IMR-90 (cell line): ENCODE measurements at regions not wholly inside any gene's neighbourhood (a gene's known extent, or its start where the extent isn't known, plus 50 kb on each side); places are given as distances from the start of the nearest gene placed in this dataset.

ENCODE experiments used
- ATAC-seq: fragments of 200-7000 bp; cut with Tn5 transposase; 2 replicates; pipeline ENCODE4 v1.9.1; 2020; ENCODE audit warnings: low read depth, mild to moderate bottlenecking, moderate library complexity
- BruUV-seq: library from RNA; stranded (reverse); fragments of 400-500 nt; replicated peaks from 2 replicates; lab custom pipeline; 2021; lab: Mats Ljungman, UMichigan
- CTCF ChIA-PET: fragments of 300-600 bp; formaldehyde crosslinking; extraction: SDS; loops from one replicate; lab custom pipeline; 2021; ENCODE audit warnings: antibody characterized with exemption; lab: Yijun Ruan, JAX
- POLR2A ChIA-PET: fragments of 300-600 bp; sonication (Branson Sonifier 250); formaldehyde crosslinking; loops from one replicate; lab custom pipeline; 2022; ENCODE audit warnings: antibody characterized with exemption; ENCODE audit not compliant: unreplicated experiment; lab: Charles Lee
- DNase-seq: peaks from one replicate; pipeline ENCODE4 v3.0.0; 2013
- H2AFZ ChIP-seq: replicated peaks from 2 replicates; pipeline ENCODE3; 2013; ENCODE audit warnings: low read length, mild to moderate bottlenecking; ENCODE audit not compliant: poor library complexity
- H2AK5ac ChIP-seq: 2 replicates; pipeline ENCODE4 v1.6.1; 2013; ENCODE audit warnings: low read depth, low read length, inconsistent platforms
- H2AK9ac ChIP-seq: replicated peaks from 2 replicates; pipeline ENCODE3; 2013; ENCODE audit warnings: mild to moderate bottlenecking, low read depth, low read length, moderate library complexity; ENCODE audit not compliant: poor library complexity
- H2BK120ac ChIP-seq: 2 replicates; pipeline ENCODE4 v1.6.1; 2013; ENCODE audit warnings: low read depth, low read length, inconsistent platforms
- H2BK15ac ChIP-seq: 3 replicates; pipeline ENCODE4 v1.6.1; 2013; ENCODE audit warnings: low read depth, low read length, inconsistent platforms
- H2BK20ac ChIP-seq: 2 replicates; pipeline ENCODE4 v1.6.1; 2013; ENCODE audit warnings: low read depth, mild to moderate bottlenecking, inconsistent platforms, low read length, moderate library complexity
- H2BK5ac ChIP-seq: 2 replicates; pipeline ENCODE4 v1.6.1; 2013; ENCODE audit warnings: mild to moderate bottlenecking, low read depth, low read length, inconsistent platforms; ENCODE audit not compliant: poor library complexity, severe bottlenecking
- H3K14ac ChIP-seq: replicated peaks from 2 replicates; pipeline ENCODE4 v1.6.1; 2013; ENCODE audit warnings: low read depth, low read length, inconsistent platforms
- H3K18ac ChIP-seq: 2 replicates; pipeline ENCODE4 v1.6.1; 2013; ENCODE audit warnings: low read depth, low read length, control low read depth
- H3K23ac ChIP-seq: 2 replicates; pipeline ENCODE4 v1.6.1; 2013; ENCODE audit warnings: low read depth, low read length, inconsistent platforms
- H3K27ac ChIP-seq: 2 replicates; pipeline ENCODE4 v1.5.1; 2013; ENCODE audit warnings: mild to moderate bottlenecking, control low read depth, low read length; ENCODE audit not compliant: insufficient read depth
- H3K27me3 ChIP-seq: 2 replicates; pipeline ENCODE4 v1.6.1; 2013; ENCODE audit warnings: low read length; ENCODE audit not compliant: control insufficient read depth, insufficient read depth
- H3K36me3 ChIP-seq: 2 replicates; pipeline ENCODE4 v1.6.1; 2013; ENCODE audit warnings: low read length, mixed read lengths; ENCODE audit not compliant: control insufficient read depth, insufficient read depth
- H3K4ac ChIP-seq: 2 replicates; pipeline ENCODE4 v1.6.1; 2013; ENCODE audit warnings: low read depth, low read length, inconsistent platforms
- H3K4me1 ChIP-seq: 2 replicates; pipeline ENCODE4 v1.6.1; 2013; ENCODE audit warnings: low read length, mixed read lengths; ENCODE audit not compliant: control insufficient read depth, insufficient read depth
- H3K4me2 ChIP-seq: 2 replicates; pipeline ENCODE4 v1.6.1; 2013; ENCODE audit warnings: low read depth, mild to moderate bottlenecking, control low read depth, low read length, moderate library complexity
- H3K4me3 ChIP-seq: 2 replicates; pipeline ENCODE4 v1.5.1; 2013; ENCODE audit warnings: low read depth, mild to moderate bottlenecking, control low read depth, low read length, moderate library complexity; ENCODE audit not compliant: insufficient read depth
- H3K56ac ChIP-seq: 2 replicates; pipeline ENCODE4 v1.6.1; 2013; ENCODE audit warnings: low read length, inconsistent platforms; ENCODE audit not compliant: insufficient read depth; ENCODE audit errors: extremely low read depth
- H3K79me1 ChIP-seq, 2 experiments: 2 replicates each; pipeline ENCODE4 v1.6.1; 2013; ENCODE audit warnings: low read length in 2 of 2, inconsistent platforms in 1 of 2, low read depth in 1 of 2
- H3K9ac ChIP-seq: 2 replicates; pipeline ENCODE4 v1.6.1; 2013; ENCODE audit warnings: low read depth, low read length, control low read depth
- H3K9me1 ChIP-seq: 2 replicates; pipeline ENCODE4 v1.6.1; 2013; ENCODE audit warnings: low read length, inconsistent platforms; ENCODE audit not compliant: insufficient read depth
- H3K9me3 ChIP-seq: 2 replicates; pipeline ENCODE4 v1.6.1; 2013; ENCODE audit warnings: low read length; ENCODE audit not compliant: control insufficient read depth, insufficient read depth
- H4K20me1 ChIP-seq: 2 replicates; pipeline ENCODE4 v1.6.1; 2013; ENCODE audit warnings: low read length, inconsistent platforms; ENCODE audit not compliant: insufficient read depth
- H4K5ac ChIP-seq: 2 replicates; pipeline ENCODE4 v1.6.1; 2013; ENCODE audit warnings: mild to moderate bottlenecking, low read depth, low read length, control low read depth
- H4K8ac ChIP-seq, 2 experiments: 2 replicates each; pipeline ENCODE4 v1.6.1; 2013; ENCODE audit warnings: low read depth in 2 of 2, low read length in 2 of 2, control low read depth in 1 of 2, inconsistent platforms in 1 of 2
- H4K91ac ChIP-seq: 2 replicates; pipeline ENCODE4 v1.6.1; 2013; ENCODE audit warnings: low read depth, low read length, inconsistent platforms; ENCODE audit not compliant: insufficient read depth
- BHLHE40 ChIP-seq: fragments of 150-350 bp; IDR thresholded peaks from 2 replicates; pipeline ENCODE4 v1.6.1; 2016; ENCODE audit warnings: mild to moderate bottlenecking, low read depth, low read length
- MXI1 ChIP-seq: IDR thresholded peaks from 2 replicates; pipeline ENCODE4 v1.6.1; 2012; ENCODE audit warnings: low read depth, mild to moderate bottlenecking, low read length, moderate library complexity, borderline replicate concordance
- RFX5 ChIP-seq: IDR thresholded peaks from 2 replicates; pipeline ENCODE4 v1.8.0; 2012; ENCODE audit warnings: low read depth, mild to moderate bottlenecking, low read length, moderate library complexity
- WGBS, 2 experiments: methylation state at CpG; one replicate each; pipeline versions ENCODE4 v1.1.5 to v1.1.7; 2013; ENCODE audit warnings: missing lambda C conversion rate in 2 of 2; ENCODE audit not compliant: insufficient read length in 1 of 2; ENCODE audit errors: extremely low coverage in 2 of 2; 5-methylcytosine and 5-hydroxymethylcytosine counted together
- dilution Hi-C: fragments of 300-500 bp; cut with HindIII; formaldehyde crosslinking; loops from one replicate; pipeline ENCODE4 v1.14.3; 2018; ENCODE audit warnings: low sequenced_read_pairs; ENCODE audit not compliant: unreplicated experiment
- in situ Hi-C: fragments of 300-500 bp; cut with MboI; formaldehyde crosslinking; loops from 3 replicates; pipeline ENCODE4 v1.14.3; 2019; ENCODE audit warnings: low sequenced_read_pairs, inconsistent platforms, mixed read lengths
- intact Hi-C: fragments of 100-400 bp; cut with micrococcal nuclease; formaldehyde crosslinking; loops from 2 replicates; pipeline ENCODE4 v1.10.0; 2022

GRCh38 chr1:233443040-233443760, 115.7 kb downstream of the MAP3K21 start:
- H3K4me1 ChIP-seq = no peaks in the 10 kb centered on the region
- H4K91ac ChIP-seq = no peak overlapping the region
- no peak overlapping the region for H3K56ac ChIP-seq
- H3K27me3 ChIP-seq = no peaks in the 10 kb centered on the region
- H4K8ac ChIP-seq = no peak overlapping the region
- H3K36me3 ChIP-seq = no peaks in the 10 kb centered on the region
- H2BK15ac ChIP-seq = no peak overlapping the region
- no peak overlapping the region for H3K23ac ChIP-seq
- intact Hi-C loops = no loop called here
- no CpG with 5 or more reads among the region's 2 CpGs for WGBS, 2 experiments
- POLR2A ChIA-PET = no interaction called here
- dilution Hi-C loops = no loop called here
- no peak overlapping the region for H3K4ac ChIP-seq
- H3K9me1 ChIP-seq = no peaks in the 10 kb centered on the region
- H2AFZ ChIP-seq = no peak overlapping the region
- no peak overlapping the region for H2AK9ac ChIP-seq
- H3K9me3 ChIP-seq = peaks cover 7% of the 10 kb centered on the region
- H4K20me1 ChIP-seq = no peaks in the 10 kb centered on the region
- no peak for TF ChIP-seq RFX5
- no peak for TF ChIP-seq MXI1
- TF ChIP-seq BHLHE40 = no peak
- H2BK5ac ChIP-seq = no peak overlapping the region
- no TSS peak for BruUV-seq
- H3K79me1 ChIP-seq = no peaks in the 10 kb centered on the region
- no peak overlapping the region for H3K14ac ChIP-seq
- H3K4me2 ChIP-seq = no peak overlapping the region
- H3K9ac ChIP-seq = no peak overlapping the region
- H2BK20ac ChIP-seq = no peak overlapping the region
- no peak for ATAC-seq
- DNase-seq = no peak
- H2BK120ac ChIP-seq = no peak overlapping the region
- H3K18ac ChIP-seq = no peak overlapping the region
- H3K4me3 ChIP-seq = no peak overlapping the region
- in situ Hi-C loops = no loop called here
- no peak overlapping the region for H3K27ac ChIP-seq
- H2AK5ac ChIP-seq = no peak overlapping the region
- H4K5ac ChIP-seq = no peak overlapping the region
- CTCF ChIA-PET = no interaction called here
